ENCODE measurements at regions not wholly inside any gene's neighbourhood (a gene's known extent, or its start where the extent isn't known, plus 50 kb on each side); places are given as distances from the start of the nearest gene placed in this dataset.

DNA sequence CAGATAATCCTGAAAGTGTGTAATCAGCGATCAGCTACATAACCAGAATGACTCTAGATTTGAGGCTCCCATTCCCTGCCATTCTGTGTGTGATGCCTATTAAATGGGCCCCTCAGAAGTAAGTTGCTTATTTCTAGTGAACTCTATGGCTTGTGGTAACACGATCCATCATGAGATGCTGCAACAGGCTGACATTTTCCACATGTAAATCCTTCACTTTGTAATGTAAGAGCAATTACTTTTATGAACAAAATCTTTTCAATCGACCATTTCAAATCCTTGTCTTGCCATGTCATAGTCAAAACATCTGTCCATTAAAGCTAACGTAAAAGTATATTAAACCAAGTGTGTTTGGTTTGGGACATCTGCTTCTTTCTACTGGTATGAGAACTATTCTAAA is 175.9 kb upstream of the ETAA1 start:
- TF ChIP-seq, protein P1, sequence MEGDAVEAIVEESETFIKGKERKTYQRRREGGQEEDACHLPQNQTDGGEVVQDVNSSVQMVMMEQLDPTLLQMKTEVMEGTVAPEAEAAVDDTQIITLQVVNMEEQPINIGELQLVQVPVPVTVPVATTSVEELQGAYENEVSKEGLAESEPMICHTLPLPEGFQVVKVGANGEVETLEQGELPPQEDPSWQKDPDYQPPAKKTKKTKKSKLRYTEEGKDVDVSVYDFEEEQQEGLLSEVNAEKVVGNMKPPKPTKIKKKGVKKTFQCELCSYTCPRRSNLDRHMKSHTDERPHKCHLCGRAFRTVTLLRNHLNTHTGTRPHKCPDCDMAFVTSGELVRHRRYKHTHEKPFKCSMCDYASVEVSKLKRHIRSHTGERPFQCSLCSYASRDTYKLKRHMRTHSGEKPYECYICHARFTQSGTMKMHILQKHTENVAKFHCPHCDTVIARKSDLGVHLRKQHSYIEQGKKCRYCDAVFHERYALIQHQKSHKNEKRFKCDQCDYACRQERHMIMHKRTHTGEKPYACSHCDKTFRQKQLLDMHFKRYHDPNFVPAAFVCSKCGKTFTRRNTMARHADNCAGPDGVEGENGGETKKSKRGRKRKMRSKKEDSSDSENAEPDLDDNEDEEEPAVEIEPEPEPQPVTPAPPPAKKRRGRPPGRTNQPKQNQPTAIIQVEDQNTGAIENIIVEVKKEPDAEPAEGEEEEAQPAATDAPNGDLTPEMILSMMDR (IDR thresholded peaks at IDR 0.05 in 2 of 3, conservative IDR thresholded peaks at IDR 0.05 in 1 of 3; ENCODE audit: control insufficient read depth in 2 of 3, extremely low read depth in 1 of 3, insufficient read depth in 1 of 3, low read depth in 3 of 3, low read length in 3 of 3), result no peak
- TF ChIP-seq MXI1 (IDR thresholded peaks at IDR 0.05; ENCODE audit: low read depth, low read length), result no peak
- no peak for TF ChIP-seq ZNF24 (IDR thresholded peaks at IDR 0.05)
- TF ChIP-seq, protein P2, sequence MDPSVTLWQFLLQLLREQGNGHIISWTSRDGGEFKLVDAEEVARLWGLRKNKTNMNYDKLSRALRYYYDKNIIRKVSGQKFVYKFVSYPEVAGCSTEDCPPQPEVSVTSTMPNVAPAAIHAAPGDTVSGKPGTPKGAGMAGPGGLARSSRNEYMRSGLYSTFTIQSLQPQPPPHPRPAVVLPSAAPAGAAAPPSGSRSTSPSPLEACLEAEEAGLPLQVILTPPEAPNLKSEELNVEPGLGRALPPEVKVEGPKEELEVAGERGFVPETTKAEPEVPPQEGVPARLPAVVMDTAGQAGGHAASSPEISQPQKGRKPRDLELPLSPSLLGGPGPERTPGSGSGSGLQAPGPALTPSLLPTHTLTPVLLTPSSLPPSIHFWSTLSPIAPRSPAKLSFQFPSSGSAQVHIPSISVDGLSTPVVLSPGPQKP (IDR thresholded peaks at IDR 0.05; ENCODE audit: low read depth, low read length), result no peak
- no peak for TF ChIP-seq EGR1 (IDR thresholded peaks at IDR 0.05; ENCODE audit: borderline replicate concordance in 1 of 2, low read depth in 2 of 2, low read length in 2 of 2)
- no peak for TF ChIP-seq POLR2A (IDR thresholded peaks at IDR 0.05; ENCODE audit: low read depth, low read length)
- no peak for TF ChIP-seq CREB1 (IDR thresholded peaks at IDR 0.05; ENCODE audit: low read depth)
- TF ChIP-seq ZBED1 (IDR thresholded peaks at IDR 0.05; ENCODE audit: borderline replicate concordance), result no peak
- no peak for TF ChIP-seq MTA2 (IDR thresholded peaks at IDR 0.05; ENCODE audit: low read depth)

Data from GM12878 (cell line).